ENCODE measurements at regions not wholly inside any gene's neighbourhood (a gene's known extent, or its start where the extent isn't known, plus 50 kb on each side); places are given as distances from the start of the nearest gene placed in this dataset.

DNA sequence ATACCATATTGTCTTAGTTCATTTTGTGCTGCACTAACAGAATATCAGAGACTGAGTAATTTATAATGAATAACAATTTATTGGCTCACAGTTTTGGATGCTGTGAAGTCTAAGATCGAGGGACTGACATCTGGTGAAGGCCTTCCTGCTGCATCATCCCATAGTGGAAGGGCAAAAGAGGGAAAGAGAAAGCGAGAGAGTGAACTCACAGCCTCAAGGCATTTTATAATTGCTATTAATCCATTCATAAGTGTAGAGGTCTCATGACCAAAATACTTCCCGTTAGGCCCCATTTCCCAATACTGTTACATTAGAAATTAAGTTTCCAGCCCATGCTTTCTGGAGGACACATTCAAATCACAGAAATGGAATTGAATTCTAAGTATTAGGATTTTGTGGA, 554.4 kb downstream of the TRAM1L1 start:
- TF ChIP-seq, protein P1, sequence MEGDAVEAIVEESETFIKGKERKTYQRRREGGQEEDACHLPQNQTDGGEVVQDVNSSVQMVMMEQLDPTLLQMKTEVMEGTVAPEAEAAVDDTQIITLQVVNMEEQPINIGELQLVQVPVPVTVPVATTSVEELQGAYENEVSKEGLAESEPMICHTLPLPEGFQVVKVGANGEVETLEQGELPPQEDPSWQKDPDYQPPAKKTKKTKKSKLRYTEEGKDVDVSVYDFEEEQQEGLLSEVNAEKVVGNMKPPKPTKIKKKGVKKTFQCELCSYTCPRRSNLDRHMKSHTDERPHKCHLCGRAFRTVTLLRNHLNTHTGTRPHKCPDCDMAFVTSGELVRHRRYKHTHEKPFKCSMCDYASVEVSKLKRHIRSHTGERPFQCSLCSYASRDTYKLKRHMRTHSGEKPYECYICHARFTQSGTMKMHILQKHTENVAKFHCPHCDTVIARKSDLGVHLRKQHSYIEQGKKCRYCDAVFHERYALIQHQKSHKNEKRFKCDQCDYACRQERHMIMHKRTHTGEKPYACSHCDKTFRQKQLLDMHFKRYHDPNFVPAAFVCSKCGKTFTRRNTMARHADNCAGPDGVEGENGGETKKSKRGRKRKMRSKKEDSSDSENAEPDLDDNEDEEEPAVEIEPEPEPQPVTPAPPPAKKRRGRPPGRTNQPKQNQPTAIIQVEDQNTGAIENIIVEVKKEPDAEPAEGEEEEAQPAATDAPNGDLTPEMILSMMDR (conservative IDR thresholded peaks at IDR 0.05; ENCODE audit: low read depth, low read length), result no peak
- no peak for DNase-seq (ENCODE audit: low read depth)
- no peak overlapping the region for H3K4me3 ChIP-seq (ENCODE audit: low read depth, low read length)

- no peak overlapping the region for H3K4me3 ChIP-seq (ENCODE audit: low read depth, low read length)
- no peak for DNase-seq (ENCODE audit: low read depth)
- TF ChIP-seq, protein P1 (conservative IDR thresholded peaks at IDR 0.05; ENCODE audit: low read depth, low read length), result no peak
Observed at GRCh38 chr4:116530048-116530447, 555.3 kb downstream of the TRAM1L1 start.

DNA sequence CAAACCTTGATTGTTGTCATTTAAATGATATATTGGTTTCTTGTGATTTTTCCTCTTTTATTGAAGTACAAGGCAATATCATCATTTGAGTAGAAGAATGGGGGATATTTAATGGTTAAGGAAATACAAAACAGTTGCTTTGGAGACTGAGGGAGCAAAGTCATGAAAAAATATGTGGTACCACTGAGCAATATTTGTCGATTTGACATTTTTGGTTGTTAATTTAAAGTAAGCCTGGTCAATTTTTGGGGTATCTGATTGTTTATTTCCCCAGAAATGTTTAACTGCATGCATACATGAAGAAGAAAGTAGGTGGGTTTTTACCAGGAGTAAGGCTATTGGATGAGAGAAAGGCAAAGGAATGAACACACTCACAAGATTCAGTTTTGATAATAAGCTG, 556.2 kb downstream of the TRAM1L1 start:
- H3K4me3 ChIP-seq (ENCODE audit: low read depth, low read length), result no peak overlapping the region

GRCh38 chr4:116522922-116523321, 562.5 kb downstream of the TRAM1L1 start:
- H3K4me3 ChIP-seq (ENCODE audit: low read depth, low read length), result no peak overlapping the region
- DNase-seq (ENCODE audit: low read depth), result no peak
- TF ChIP-seq, protein P1 (conservative IDR thresholded peaks at IDR 0.05; ENCODE audit: low read depth, low read length), result no peak

More for the DNA sequence above, 556.2 kb downstream of the TRAM1L1 start:
- DNase-seq (ENCODE audit: low read depth), result no peak
- TF ChIP-seq, protein P1 (conservative IDR thresholded peaks at IDR 0.05; ENCODE audit: low read depth, low read length), result no peak

DNA sequence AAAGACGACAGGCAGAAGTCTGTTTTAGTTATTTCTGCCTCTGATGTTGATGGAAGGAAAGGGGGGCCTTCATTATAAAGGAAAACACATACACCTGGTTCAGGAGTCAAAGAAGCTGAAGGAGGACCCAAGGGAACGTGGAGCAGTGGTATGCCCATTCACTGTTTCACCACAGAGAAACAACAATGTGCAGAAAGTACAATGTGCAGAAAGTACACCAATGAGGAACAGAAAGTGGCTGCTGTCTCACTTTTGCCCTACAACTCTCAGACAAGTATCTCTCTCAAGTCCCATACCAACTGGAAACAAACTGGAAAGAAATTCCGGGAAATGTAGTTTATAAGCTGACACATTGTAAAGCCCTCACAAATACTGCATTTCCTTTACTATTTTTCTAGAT, 564.5 kb downstream of the TRAM1L1 start:
- TF ChIP-seq, protein P1 (conservative IDR thresholded peaks at IDR 0.05; ENCODE audit: low read depth, low read length), result no peak
- no peak overlapping the region for H3K4me3 ChIP-seq (ENCODE audit: low read depth, low read length)
- no peak for DNase-seq (ENCODE audit: low read depth)

- TF ChIP-seq, protein P1 (conservative IDR thresholded peaks at IDR 0.05; ENCODE audit: low read depth, low read length), result no peak
- H3K4me3 ChIP-seq (ENCODE audit: low read depth, low read length), result no peak overlapping the region
- no peak for DNase-seq (ENCODE audit: low read depth)
Observed at GRCh38 chr4:116516711-116517110, 568.7 kb downstream of the TRAM1L1 start.

DNA sequence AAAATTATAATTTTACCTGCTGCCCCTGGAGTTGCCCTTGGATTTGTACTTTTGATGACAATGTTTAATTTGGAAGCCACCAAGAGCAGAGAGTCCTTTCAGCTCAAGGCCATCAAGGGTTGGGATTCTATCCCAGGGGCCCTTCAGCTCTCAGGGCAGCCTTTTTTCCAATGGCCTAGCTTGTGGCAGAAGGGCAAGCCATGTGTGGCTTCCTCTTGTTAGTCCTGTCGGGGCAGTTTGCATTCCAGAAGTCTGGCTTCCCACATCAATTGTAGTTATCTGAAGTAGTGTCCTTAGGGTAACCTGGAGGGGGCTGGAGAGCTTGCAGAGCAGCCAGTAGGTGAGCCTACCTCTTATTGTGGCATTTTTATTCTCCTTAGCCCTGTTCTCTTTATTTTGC, 569.4 kb downstream of the TRAM1L1 start:
- no peak for DNase-seq (ENCODE audit: low read depth)
- H3K4me3 ChIP-seq (ENCODE audit: low read depth, low read length), result no peak overlapping the region
- TF ChIP-seq, protein P1 (conservative IDR thresholded peaks at IDR 0.05; ENCODE audit: low read depth, low read length), result no peak

All from epithelial cell of proximal tubule (primary cell).